CD14-positive monocyte (primary cell): ENCODE measurements at regions not wholly inside any gene's neighbourhood (a gene's known extent, or its start where the extent isn't known, plus 50 kb on each side); places are given as distances from the start of the nearest gene placed in this dataset.
A peak's percentile ranks its signal among the peaks of the same experiment; 100 is the strongest.

Experiments
- DNase-seq, 3 donors: peaks; one replicate each; pipeline ENCODE4 v3.0.0-alpha.2; 2011 to 2022
- H2AFZ ChIP-seq: 2 replicates; pipeline ENCODE4 v1.6.0; 2012; ENCODE audit warnings: mild to moderate bottlenecking, low read depth, low read length, inconsistent platforms; ENCODE audit not compliant: insufficient read depth, poor library complexity, severe bottlenecking
- H3K27ac ChIP-seq, 2 donors: 1 replicate in 1 of 2; 2 replicates in 1 of 2; pipeline ENCODE4 v1.5.1; 2012 to 2013; ENCODE audit warnings: low read length in 2 of 2, control low read depth in 1 of 2, inconsistent platforms in 1 of 2, low read depth in 1 of 2, mild to moderate bottlenecking in 1 of 2
- H3K27me3 ChIP-seq, 2 donors: one replicate each; pipeline versions ENCODE4 v1.6.0 to v1.6.1; 2011 to 2013; ENCODE audit warnings: low read length in 2 of 2; ENCODE audit not compliant: control insufficient read depth in 2 of 2, insufficient read depth in 2 of 2
- H3K36me3 ChIP-seq, 2 donors: replicated peaks in 1 of 2; 1 replicate in 1 of 2; 2 replicates in 1 of 2; pipeline versions ENCODE4 v1.5.1 to v1.6.1; 2012 to 2013; ENCODE audit warnings: low read length in 2 of 2, control low read depth in 1 of 2, inconsistent platforms in 1 of 2, mild to moderate bottlenecking in 1 of 2; ENCODE audit not compliant: insufficient read depth in 2 of 2, control insufficient read depth in 1 of 2
- H3K4me1 ChIP-seq, 2 donors: 1 replicate in 1 of 2; 2 replicates in 1 of 2; pipeline versions ENCODE4 v1.5.1 to v1.6.1; 2012 to 2013; ENCODE audit warnings: low read length in 2 of 2, control low read depth in 1 of 2, inconsistent platforms in 1 of 2, mild to moderate bottlenecking in 1 of 2, moderate library complexity in 1 of 2; ENCODE audit not compliant: insufficient read depth in 2 of 2, control insufficient read depth in 1 of 2
- H3K4me2 ChIP-seq: replicated peaks from 2 replicates; pipeline ENCODE3; 2012; ENCODE audit warnings: low read length, moderate library complexity, mild to moderate bottlenecking; ENCODE audit not compliant: poor library complexity, severe bottlenecking; ENCODE audit errors: extremely low read depth
- H3K4me3 ChIP-seq, 3 experiments: fragments of 200-600 bp in 1 of 3; sonication (generic) in 1 of 3; replicated peaks in 1 of 3; 1 replicate in 2 of 3; 2 replicates in 1 of 3; pipeline ENCODE4 v1.5.1; 2011 to 2013; ENCODE audit warnings: low read length in 3 of 3, mild to moderate bottlenecking in 3 of 3, control low read depth in 2 of 3, low read depth in 2 of 3, inconsistent platforms in 1 of 3, moderate library complexity in 1 of 3
- H3K79me2 ChIP-seq: 2 replicates; pipeline ENCODE4 v1.6.0; 2012; ENCODE audit warnings: mild to moderate bottlenecking, control low read depth, inconsistent platforms, low read length, moderate library complexity; ENCODE audit not compliant: insufficient read depth
- H3K9ac ChIP-seq: 2 replicates; pipeline ENCODE4 v1.6.0; 2017; ENCODE audit warnings: low read length, mild to moderate bottlenecking; ENCODE audit not compliant: insufficient read depth, poor library complexity, severe bottlenecking
- H3K9me3 ChIP-seq, 2 donors: replicated peaks in 1 of 2; 1 replicate in 1 of 2; 2 replicates in 1 of 2; pipeline versions ENCODE4 v1.5.1 to v1.6.1; 2012 to 2013; ENCODE audit warnings: low read length in 2 of 2, control low read depth in 1 of 2; ENCODE audit not compliant: control insufficient read depth in 1 of 2, insufficient read depth in 1 of 2
- H4K20me1 ChIP-seq: 2 replicates; pipeline ENCODE4 v1.6.0; 2012; ENCODE audit warnings: mild to moderate bottlenecking, low read length, control low read depth, moderate library complexity; ENCODE audit not compliant: insufficient read depth
- H3K27ac Mint-ChIP-seq, 7 donors: one replicate each; pipeline ENCODE4 v1.8.0; 2020; ENCODE audit warnings: mild to moderate bottlenecking in 7 of 7, mixed read lengths in 7 of 7, moderate library complexity in 6 of 7, inconsistent platforms in 2 of 7
- H3K27me3 Mint-ChIP-seq, 3 donors: one replicate each; pipeline ENCODE4 v1.8.0; 2021 to 2022; ENCODE audit warnings: low read depth in 3 of 3, mild to moderate bottlenecking in 3 of 3, mixed read lengths in 3 of 3, moderate library complexity in 3 of 3, inconsistent platforms in 1 of 3
- H3K36me3 Mint-ChIP-seq, 2 donors: one replicate each; pipeline ENCODE4 v1.8.0; 2020; ENCODE audit warnings: mixed read lengths in 2 of 2, inconsistent platforms in 1 of 2, mild to moderate bottlenecking in 1 of 2
- H3K4me1 Mint-ChIP-seq: one replicate; pipeline ENCODE4 v1.8.0; 2020; ENCODE audit warnings: mild to moderate bottlenecking, mixed read lengths
- H3K4me3 Mint-ChIP-seq, 2 donors: one replicate each; pipeline ENCODE4 v1.8.0; 2020; ENCODE audit warnings: mild to moderate bottlenecking in 2 of 2, mixed read lengths in 2 of 2, moderate library complexity in 1 of 2
- H3K9me3 Mint-ChIP-seq, 7 donors: one replicate each; pipeline ENCODE4 v1.8.0; 2020 to 2022; ENCODE audit warnings: mixed read lengths in 7 of 7, mild to moderate bottlenecking in 6 of 7, moderate library complexity in 6 of 7, inconsistent platforms in 2 of 7
- CTCF ChIP-seq: fragments of 200-600 bp; IDR thresholded peaks from one replicate; pipeline ENCODE4 v1.8.0; 2022; ENCODE audit warnings: antibody characterized with exemption, mild to moderate bottlenecking
- WGBS: methylation state at CpG from one replicate; pipeline ENCODE4 v1.1.5; 2013; ENCODE audit warnings: missing lambda C conversion rate; ENCODE audit not compliant: insufficient coverage; 5-methylcytosine and 5-hydroxymethylcytosine counted together
- intact Hi-C, 2 donors: fragments of 100-400 bp; cut with micrococcal nuclease; formaldehyde crosslinking; loops; one replicate each; pipeline versions ENCODE4 v1.15.0 to v1.15.1; 2023

- peak overlapping the region in 1 of 7 donors; percentile 17 for H3K27ac Mint-ChIP-seq
- no peaks in the 10 kb centered on the region for H3K79me2 ChIP-seq
- no peaks in the 10 kb centered on the region for H3K36me3 ChIP-seq
- H3K36me3 Mint-ChIP-seq: peaks cover 3% of the 10 kb centered on the region in 2 donors
- no peaks in the 10 kb centered on the region for H4K20me1 ChIP-seq
- H3K4me1 ChIP-seq: peaks cover 22 to 32% of the 10 kb centered on the region in 2 donors
- DNase-seq: no peak
- TF ChIP-seq CTCF: no peak
- peaks cover 44% of the 10 kb centered on the region for H3K4me1 Mint-ChIP-seq
- no peak overlapping the region for H3K4me2 ChIP-seq
- H3K4me3 ChIP-seq: no peak overlapping the region
- H3K9ac ChIP-seq: no peak overlapping the region
- WGBS: no CpG with 5 or more reads among the region's 5 CpGs
- H3K9me3 ChIP-seq: no peaks in the 10 kb centered on the region
- H3K4me3 Mint-ChIP-seq: no peak overlapping the region
- H3K9me3 Mint-ChIP-seq: peaks cover 0 to 4% (median 0%) of the 10 kb centered on the region in 7 donors
- peaks cover 0 to 2% (median 0%) of the 10 kb centered on the region in 3 donors for H3K27me3 Mint-ChIP-seq
- H3K27me3 ChIP-seq: no peaks in the 10 kb centered on the region
- no peak overlapping the region for H2AFZ ChIP-seq
- intact Hi-C loops: no loop called here
- H3K27ac ChIP-seq: no peak overlapping the region
These were observed 193.9 kb downstream of the BCL11A start for GRCh38 chr2:60359569-60359968.

- no peak for TF ChIP-seq CTCF
- Histone ChIP-seq H3K9me3 (no peaks in the 10 kb centered on the region), H4K20me1 (no peaks in the 10 kb centered on the region), H3K36me3 (no peaks in the 10 kb centered on the region), H3K27me3 (no peaks in the 10 kb centered on the region), H3K4me2 (no peak overlapping the region), H3K9ac (no peak overlapping the region), H3K27ac (no peak overlapping the region), H2AFZ (no peak overlapping the region), H3K79me2 (no peaks in the 10 kb centered on the region), H3K4me1 (peaks cover 22 to 28% of the 10 kb centered on the region in 2 donors), H3K4me3 (no peak overlapping the region)
- intact Hi-C loops: no loop called here
- H3K36me3 Mint-ChIP-seq: peaks cover 3 to 5% of the 10 kb centered on the region in 2 donors
- peaks cover 42% of the 10 kb centered on the region for H3K4me1 Mint-ChIP-seq
- H3K9me3 Mint-ChIP-seq: peaks cover 0 to 4% (median 0%) of the 10 kb centered on the region in 7 donors
- H3K27ac Mint-ChIP-seq: no peak overlapping the region
- no peak for DNase-seq
- H3K4me3 Mint-ChIP-seq: no peak overlapping the region
- peaks cover 0 to 2% (median 0%) of the 10 kb centered on the region in 3 donors for H3K27me3 Mint-ChIP-seq
- 77% methylated on average over 3 of the region's 4 CpGs for WGBS
These were observed 195.0 kb downstream of the BCL11A start for GRCh38 chr2:60358476-60358875.
